ENCODE measurements at regions not wholly inside any gene's neighbourhood (a gene's known extent, or its start where the extent isn't known, plus 50 kb on each side); places are given as distances from the start of the nearest gene placed in this dataset.

DNA sequence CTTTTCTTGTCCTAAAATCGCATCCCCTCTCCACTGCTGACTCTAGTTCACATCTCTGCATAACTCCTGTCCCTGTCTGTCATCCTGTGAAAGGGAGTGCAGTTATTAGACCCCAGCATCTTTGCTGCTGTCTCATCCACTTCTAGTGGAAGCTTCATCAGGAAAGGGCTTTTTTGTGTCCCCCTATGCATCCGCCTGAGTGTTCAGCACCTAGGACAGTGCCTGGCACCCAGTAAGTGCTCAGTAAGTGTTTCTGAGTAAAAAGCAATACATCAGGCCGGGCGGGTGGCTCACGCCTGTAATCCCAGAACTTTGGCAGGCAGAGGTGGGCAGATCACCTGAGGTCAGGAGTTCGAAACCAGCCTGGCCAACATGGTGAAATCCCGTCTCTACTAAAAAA is 211.8 kb upstream of the FOXK1 start:
- TF ChIP-seq FOXP2 (optimal IDR thresholded peaks at IDR 0.05; ENCODE audit: control extremely low read depth, extremely low read length, insufficient read depth) (no peak), EZH2 (IDR thresholded peaks at IDR 0.05) (no peak)

Measured in SK-N-MC (cell line).